GM21381 (cell line): ENCODE measurements at regions not wholly inside any gene's neighbourhood (a gene's known extent, or its start where the extent isn't known, plus 50 kb on each side); places are given as distances from the start of the nearest gene placed in this dataset.
"Not testable (repeated sequence)": the region's sequence is repeated elsewhere in the genome, so short reads cannot be mapped to it uniquely, and the experiment has no call there.

ENCODE experiments used
- ATAC-seq: cut with Tn5 transposase; IDR thresholded peaks from one replicate; pipeline ENCODE4 v1.9.1; 2021; ENCODE audit warnings: mild to moderate bottlenecking, moderate library complexity; ENCODE audit not compliant: unreplicated experiment

DNA sequence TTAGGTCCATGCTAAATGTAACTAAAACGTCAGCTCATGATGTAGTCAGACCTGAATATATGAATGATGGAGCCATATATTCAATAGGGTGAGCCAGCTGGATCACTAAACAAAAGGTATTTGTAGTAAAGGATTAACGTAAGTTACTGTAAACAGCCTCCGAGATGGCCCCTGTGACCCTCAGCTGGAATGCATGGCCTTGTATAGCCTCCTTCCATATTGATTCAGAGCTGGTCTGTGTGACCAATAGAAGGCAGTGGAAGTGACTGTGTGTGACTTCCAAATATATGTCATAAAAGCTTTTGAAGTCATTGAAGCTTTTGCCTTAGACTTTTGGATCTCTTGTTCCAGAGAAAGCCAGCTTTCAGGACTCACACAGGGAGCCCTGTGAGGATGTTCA, 154.4 kb upstream of the CHD1 start:
- ATAC-seq: no peak

- no peak for ATAC-seq
These were observed 152.9 kb upstream of the CHD1 start for GRCh38 chr5:99081711-99082110.

DNA sequence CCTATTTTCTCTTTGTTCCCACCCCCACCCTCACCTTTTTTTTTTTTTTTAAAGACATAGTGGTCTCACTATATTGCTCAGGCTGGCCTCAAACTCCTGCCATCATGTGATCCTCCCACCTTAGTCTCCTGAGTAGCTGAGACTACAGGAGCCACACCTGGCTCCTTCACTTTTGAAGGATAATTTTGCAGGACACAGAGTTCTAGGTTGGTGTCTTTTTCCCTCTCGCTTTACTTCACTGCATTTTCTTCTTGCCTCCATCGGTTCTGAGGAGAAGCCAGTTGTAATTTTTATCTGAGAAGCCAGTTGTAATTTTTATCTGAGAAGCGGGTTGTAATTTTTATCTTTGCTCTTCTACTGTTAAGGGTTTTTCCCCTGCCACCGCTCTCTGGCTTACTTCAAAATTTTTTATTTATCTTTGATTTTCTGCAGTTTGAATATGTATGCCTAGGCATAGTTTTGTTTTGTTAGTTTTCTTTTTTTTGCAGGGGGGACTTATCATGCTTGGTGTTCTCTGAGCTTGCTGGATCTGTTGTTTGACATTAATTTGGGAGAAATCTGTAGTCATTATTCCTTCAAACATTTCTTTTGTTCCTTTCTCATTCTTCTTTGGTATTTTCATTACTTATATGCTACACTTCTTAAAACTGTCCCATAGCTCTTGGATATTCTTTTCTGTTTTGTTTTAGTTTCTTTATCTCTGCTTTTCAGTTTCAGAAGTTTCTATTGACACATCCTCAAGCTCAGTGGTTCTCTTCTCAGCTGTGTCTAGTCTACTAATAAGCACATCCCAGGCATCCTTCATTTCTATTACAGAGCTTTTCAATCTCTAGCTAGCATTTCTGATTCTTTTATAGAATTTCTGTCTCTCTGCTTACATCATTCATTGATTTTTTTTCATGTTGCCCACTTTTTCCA, 148.2 kb upstream of the CHD1 start:
- peak; percentile 75 for ATAC-seq

- ATAC-seq: no peak
These were observed 144.0 kb upstream of the CHD1 start for GRCh38 chr5:99072846-99073245.

DNA sequence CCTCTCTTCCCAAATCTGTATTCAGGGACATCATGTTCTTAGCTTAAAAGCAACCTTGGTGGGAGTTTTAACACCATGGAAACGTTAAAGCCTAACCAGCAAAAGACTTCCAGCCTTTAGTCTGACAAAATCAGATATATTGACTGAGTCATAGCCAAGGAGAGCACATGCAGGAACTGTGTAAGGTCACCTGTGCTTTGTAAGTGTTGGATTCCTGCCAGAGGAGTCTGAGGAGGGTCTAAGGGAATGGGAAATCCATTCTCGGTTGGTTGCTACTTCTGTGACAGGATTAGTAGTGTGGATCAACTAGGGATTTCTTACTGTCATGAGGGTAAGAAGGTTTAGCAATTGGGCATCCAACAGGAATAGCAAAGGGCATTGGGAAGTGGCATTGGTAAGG, 142.0 kb upstream of the CHD1 start:
- no peak for ATAC-seq

DNA sequence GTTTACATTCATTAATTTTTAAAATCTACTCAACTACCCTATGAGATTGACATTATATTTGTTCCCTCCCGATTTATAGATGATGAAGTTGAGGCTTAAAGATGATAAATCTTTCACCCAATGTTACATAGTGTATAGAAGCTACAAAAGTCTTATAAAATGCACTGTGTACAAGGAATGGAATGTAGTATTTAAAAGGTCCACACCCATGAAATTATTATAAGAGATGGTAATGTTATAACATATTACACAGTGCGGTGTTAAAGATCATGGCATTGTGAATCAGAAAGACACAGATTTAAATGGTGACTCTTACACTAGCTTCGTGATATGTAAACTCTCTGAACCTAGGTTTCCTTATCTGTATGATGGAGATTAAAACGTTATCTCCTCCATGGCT, 141.6 kb upstream of the CHD1 start:
- ATAC-seq: no peak

- ATAC-seq: peak; percentile 81
These were observed 140.3 kb upstream of the CHD1 start for GRCh38 chr5:99068944-99069650.

- ATAC-seq: no peak
These were observed 134.9 kb upstream of the CHD1 start for GRCh38 chr5:99063737-99064136.

- no peak for ATAC-seq
These were observed 132.9 kb upstream of the CHD1 start for GRCh38 chr5:99061711-99062110.

GRCh38 chr5:99061299-99061698, 132.5 kb upstream of the CHD1 start:
- no peak for ATAC-seq

- peak; percentile 61 for ATAC-seq
These were observed 131.8 kb upstream of the CHD1 start for GRCh38 chr5:99060306-99061261.

DNA sequence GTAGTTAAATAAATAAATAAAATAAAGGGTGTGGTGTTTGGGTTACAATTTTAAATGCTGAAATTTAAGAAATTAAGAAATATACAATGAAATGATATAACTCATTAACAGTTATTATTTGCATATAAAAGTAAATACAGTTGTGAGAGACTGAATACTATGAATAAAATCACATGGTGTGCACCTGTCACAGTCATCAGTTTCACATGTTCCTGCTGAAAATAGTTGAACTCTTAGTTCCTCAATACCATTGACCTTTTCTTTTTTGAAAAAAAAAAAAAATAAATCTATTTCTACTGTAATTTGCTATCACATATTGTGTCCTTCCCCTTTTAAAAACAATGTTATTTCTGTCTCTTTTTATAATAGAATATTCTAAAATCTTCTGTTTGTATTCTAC, 130.9 kb upstream of the CHD1 start:
- peak; percentile 63 for ATAC-seq

DNA sequence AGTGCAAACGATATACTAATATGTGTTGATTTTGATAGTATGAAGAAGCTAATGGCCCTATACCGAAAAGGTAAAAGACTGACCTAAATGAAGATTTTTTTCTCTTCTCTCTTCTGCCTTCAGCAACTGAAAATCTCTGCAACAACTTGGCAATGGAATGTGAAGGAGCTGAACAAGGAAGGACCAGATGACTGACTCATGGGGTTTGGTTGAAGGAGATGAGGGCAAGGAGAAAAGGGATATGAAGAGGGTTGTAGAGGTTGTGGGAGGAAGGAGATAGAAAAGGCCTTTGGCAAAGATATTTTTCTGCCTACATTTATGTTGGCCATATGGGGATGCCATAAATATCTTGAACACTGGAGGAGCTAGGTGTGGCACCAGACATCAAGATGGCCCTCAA, 129.7 kb upstream of the CHD1 start:
- no peak for ATAC-seq

- no peak for ATAC-seq
These were observed 126.2 kb upstream of the CHD1 start for GRCh38 chr5:99054972-99055371.

DNA sequence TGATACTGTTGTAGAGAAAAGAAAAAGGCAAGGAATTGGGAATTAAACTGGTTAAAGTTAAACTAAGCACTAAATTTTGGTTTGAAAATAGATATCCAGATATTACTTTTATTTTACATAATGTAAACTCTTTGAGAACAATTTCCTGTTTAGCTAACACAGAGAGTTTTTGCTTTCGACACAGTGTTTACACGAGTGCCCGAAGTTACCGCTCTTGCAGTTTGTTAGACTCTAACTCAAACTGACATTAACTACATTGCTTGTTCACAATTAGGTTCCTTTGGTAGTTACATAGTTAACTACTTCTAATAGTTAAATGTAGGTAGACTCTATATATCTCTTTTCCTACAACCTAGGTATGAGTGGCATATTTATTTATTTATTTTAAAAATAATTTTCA, 117.1 kb upstream of the CHD1 start:
- ATAC-seq: no peak

DNA sequence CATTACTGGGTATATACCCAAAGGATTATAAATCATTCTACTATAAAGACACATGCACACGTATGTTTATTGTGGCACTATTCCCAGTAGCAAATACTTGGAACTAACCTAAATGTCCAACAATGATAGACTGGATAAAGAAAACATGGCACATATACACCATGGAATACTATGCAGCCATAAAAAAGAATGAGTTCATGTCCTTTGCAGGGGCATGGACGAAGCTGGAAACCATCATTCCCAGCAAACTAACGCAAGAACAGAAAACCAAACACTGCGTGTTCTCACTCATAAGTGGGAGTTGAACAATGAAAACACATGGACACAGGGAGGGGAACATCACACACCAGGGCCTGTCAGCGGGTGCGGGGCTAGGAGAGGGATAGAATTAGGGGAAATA, 114.5 kb upstream of the CHD1 start:
- not testable (repeated sequence) for ATAC-seq

DNA sequence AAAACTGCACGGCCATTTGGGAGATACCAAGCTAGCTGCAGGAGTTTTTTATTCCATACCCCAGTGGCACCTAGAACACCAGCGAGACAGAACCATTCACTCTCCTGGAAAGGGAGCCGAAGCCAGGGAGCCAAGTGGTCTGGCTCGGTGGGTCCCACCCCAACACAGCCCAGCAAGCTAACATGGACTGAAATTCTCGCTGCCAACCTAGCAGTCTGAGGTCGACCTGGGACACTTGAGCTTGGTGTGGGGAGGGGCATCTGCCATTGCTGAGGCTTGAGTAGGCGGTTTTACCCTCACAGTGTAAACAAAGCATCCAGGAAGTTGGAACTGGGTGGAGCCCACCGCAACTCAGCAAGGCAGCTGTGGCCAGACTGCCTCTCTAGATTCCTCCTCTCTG, 108.9 kb upstream of the CHD1 start:
- ATAC-seq: no peak

GRCh38 chr5:99035942-99036341, 107.1 kb upstream of the CHD1 start:
- no peak for ATAC-seq

DNA sequence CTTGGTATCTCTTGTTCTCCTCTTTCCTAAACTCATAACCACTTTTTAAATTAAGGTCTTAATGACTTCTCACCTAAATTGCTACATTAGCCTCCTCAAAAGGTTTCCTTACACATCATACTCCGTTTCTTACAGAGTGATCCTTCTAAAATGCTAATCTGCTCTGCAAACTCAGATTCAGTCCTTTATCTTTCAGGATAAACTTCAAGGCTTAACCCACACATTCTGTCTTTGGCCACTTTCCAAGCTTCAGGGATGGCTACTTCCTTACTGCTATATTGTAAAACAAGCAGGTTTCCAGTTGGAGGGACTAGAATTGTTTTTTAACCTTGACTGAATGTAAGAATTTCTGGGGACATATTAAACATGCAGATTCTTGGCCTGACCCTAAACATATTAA, 105.5 kb upstream of the CHD1 start:
- no peak for ATAC-seq

DNA sequence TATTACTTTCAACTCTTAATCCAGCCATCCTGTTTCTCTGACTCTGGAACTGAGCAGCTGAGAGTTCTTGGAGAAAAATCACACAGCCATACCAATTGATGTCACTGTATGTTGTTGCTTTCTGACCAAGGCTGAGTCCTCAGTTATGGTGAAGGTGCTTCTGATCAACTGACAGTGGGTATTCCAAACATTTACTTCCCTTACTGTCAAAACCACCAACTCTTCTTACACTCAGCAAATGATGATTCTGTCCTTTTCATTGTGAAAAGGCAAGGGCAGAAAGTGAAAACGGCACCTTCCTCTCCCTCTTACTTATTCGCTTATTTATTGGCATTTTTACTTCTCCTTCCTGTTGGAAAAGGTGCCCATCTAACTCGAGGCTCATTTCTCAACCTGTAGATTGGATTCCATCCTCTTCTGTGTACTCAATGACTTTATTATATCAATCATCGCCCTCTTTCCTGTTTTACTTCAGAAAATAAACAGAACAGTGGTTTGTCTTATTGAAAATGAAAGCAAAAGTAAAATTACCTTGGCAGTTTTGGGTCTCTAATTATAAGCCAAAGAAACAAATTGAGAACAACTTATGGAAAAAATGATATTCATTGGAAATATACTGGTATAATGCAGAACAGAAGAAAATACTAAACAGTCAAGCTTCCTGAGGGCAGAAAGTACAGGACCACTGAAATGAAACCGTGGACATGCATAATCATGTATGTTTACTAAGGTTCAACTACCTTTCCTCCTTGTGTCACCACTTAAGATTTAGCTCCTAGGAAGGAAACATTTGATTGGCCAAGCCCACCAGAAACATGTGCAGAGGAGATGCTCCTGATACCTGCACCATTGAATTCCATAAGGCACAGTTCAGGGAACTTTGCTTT, 104.5 kb upstream of the CHD1 start:
- ATAC-seq: peak; percentile 22
